ENCODE measurements at regions not wholly inside any gene's neighbourhood (a gene's known extent, or its start where the extent isn't known, plus 50 kb on each side); places are given as distances from the start of the nearest gene placed in this dataset.

GRCh38 chr4:124535003-124535402, 177.5 kb downstream of the ANKRD50 start:
- in situ Hi-C loops (cut with MboI; ENCODE audit: low sequenced_read_pairs) = no loop called here

- in situ Hi-C loops (cut with MboI; ENCODE audit: low sequenced_read_pairs) = no loop called here
Measured at GRCh38 chr4:124536946-124537345, 175.6 kb downstream of the ANKRD50 start.

GRCh38 chr4:124537971-124538370, 174.6 kb downstream of the ANKRD50 start:
- in situ Hi-C loops (cut with MboI; ENCODE audit: low sequenced_read_pairs) = no loop called here

GRCh38 chr4:124540014-124540413, 172.5 kb downstream of the ANKRD50 start:
- in situ Hi-C loops (cut with MboI; ENCODE audit: low sequenced_read_pairs) = no loop called here

GRCh38 chr4:124541652-124542420, 170.7 kb downstream of the ANKRD50 start:
- in situ Hi-C loops (cut with MboI; ENCODE audit: low sequenced_read_pairs) = no loop called here

GRCh38 chr4:124555959-124556358, 156.6 kb downstream of the ANKRD50 start:
- in situ Hi-C loops (cut with MboI; ENCODE audit: low sequenced_read_pairs) = no loop called here

GRCh38 chr4:124564121-124564520, 148.4 kb downstream of the ANKRD50 start:
- in situ Hi-C loops (cut with MboI; ENCODE audit: low sequenced_read_pairs) = no loop called here

GRCh38 chr4:124565371-124565770, 147.2 kb downstream of the ANKRD50 start:
- in situ Hi-C loops (cut with MboI; ENCODE audit: low sequenced_read_pairs) = no loop called here

- in situ Hi-C loops (cut with MboI; ENCODE audit: low sequenced_read_pairs) = no loop called here
Measured at GRCh38 chr4:124566030-124566429, 146.5 kb downstream of the ANKRD50 start.

GRCh38 chr4:124573056-124573455, 139.5 kb downstream of the ANKRD50 start:
- in situ Hi-C loops (cut with MboI; ENCODE audit: low sequenced_read_pairs) = no loop called here

- in situ Hi-C loops (cut with MboI; ENCODE audit: low sequenced_read_pairs) = no loop called here
Measured at GRCh38 chr4:124579896-124580295, 132.6 kb downstream of the ANKRD50 start.

- in situ Hi-C loops (cut with MboI; ENCODE audit: low sequenced_read_pairs) = no loop called here
Measured at GRCh38 chr4:124583797-124584196, 128.7 kb downstream of the ANKRD50 start.

- in situ Hi-C loops (cut with MboI; ENCODE audit: low sequenced_read_pairs) = no loop called here
Measured at GRCh38 chr4:124589786-124590185, 122.7 kb downstream of the ANKRD50 start.

GRCh38 chr4:124590480-124590879, 122.1 kb downstream of the ANKRD50 start:
- in situ Hi-C loops (cut with MboI; ENCODE audit: low sequenced_read_pairs) = no loop called here

- in situ Hi-C loops (cut with MboI; ENCODE audit: low sequenced_read_pairs) = no loop called here
Measured at GRCh38 chr4:124591637-124592036, 120.9 kb downstream of the ANKRD50 start.

- in situ Hi-C loops (cut with MboI; ENCODE audit: low sequenced_read_pairs) = no loop called here
Measured at GRCh38 chr4:124593494-124593893, 119.0 kb downstream of the ANKRD50 start.

- in situ Hi-C loops (cut with MboI; ENCODE audit: low sequenced_read_pairs) = no loop called here
Measured at GRCh38 chr4:124594945-124595344, 117.6 kb downstream of the ANKRD50 start.

GRCh38 chr4:124596816-124597215, 115.7 kb downstream of the ANKRD50 start:
- in situ Hi-C loops (cut with MboI; ENCODE audit: low sequenced_read_pairs) = no loop called here

GRCh38 chr4:124610211-124610610, 102.3 kb downstream of the ANKRD50 start:
- in situ Hi-C loops (cut with MboI; ENCODE audit: low sequenced_read_pairs) = no loop called here
